ENCODE measurements at regions not wholly inside any gene's neighbourhood (a gene's known extent, or its start where the extent isn't known, plus 50 kb on each side); places are given as distances from the start of the nearest gene placed in this dataset.

DNA sequence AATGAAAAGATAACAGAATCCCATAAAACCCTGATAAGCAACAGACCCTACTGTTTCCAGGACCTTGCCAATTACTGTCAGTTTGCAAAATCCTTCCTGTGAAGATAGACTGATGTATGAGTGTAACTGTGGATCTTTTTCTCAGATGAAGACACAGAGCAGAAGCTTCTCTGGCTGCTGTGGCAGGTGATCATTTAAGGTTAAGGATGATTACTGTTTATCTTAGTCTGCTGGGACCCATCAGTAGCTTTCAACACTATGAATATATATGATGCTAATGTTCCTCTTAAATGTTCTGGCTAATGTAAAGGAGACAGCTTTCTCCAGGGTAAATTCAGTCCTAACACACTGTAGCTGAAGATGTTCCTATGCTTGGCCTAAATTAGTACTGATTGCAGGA, 56.0 kb upstream of the CTTNBP2 start:
- Histone ChIP-seq H3K4me1 (ENCODE audit: insufficient read depth) (no peaks in the 10 kb centered on the region), H3K27ac (no peak overlapping the region), H3K36me3 (no peaks in the 10 kb centered on the region), H3K4me3 (no peak overlapping the region), H3K27me3 (no peaks in the 10 kb centered on the region), H3K9me3 (no peaks in the 10 kb centered on the region)
- intact Hi-C loops (cut with DNase I): no loop called here
- TF ChIP-seq POLR2A (IDR thresholded peaks at IDR 0.05) (no peak), EP300 (IDR thresholded peaks at IDR 0.05) (no peak)
- TF ChIP-seq, protein P1, sequence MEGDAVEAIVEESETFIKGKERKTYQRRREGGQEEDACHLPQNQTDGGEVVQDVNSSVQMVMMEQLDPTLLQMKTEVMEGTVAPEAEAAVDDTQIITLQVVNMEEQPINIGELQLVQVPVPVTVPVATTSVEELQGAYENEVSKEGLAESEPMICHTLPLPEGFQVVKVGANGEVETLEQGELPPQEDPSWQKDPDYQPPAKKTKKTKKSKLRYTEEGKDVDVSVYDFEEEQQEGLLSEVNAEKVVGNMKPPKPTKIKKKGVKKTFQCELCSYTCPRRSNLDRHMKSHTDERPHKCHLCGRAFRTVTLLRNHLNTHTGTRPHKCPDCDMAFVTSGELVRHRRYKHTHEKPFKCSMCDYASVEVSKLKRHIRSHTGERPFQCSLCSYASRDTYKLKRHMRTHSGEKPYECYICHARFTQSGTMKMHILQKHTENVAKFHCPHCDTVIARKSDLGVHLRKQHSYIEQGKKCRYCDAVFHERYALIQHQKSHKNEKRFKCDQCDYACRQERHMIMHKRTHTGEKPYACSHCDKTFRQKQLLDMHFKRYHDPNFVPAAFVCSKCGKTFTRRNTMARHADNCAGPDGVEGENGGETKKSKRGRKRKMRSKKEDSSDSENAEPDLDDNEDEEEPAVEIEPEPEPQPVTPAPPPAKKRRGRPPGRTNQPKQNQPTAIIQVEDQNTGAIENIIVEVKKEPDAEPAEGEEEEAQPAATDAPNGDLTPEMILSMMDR (IDR thresholded peaks at IDR 0.05): no peak
- no peak for DNase-seq

DNA sequence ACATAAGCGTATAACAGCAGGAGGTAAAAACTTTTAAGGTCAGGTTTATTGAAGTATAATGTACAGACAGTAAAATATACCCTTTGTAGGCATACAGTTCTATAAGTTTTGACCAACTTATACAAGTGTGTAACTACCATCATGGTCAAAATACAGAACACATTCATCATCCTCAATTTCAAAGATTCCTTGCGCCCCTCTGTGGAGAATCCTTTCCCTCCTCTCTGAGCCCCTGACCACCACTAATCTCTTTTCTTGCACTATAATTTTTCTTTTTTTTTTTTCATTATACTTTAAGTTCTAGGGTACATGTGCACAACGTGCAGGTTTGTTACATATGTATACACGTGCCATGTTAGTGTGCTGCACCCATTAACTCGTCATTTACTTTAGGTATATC, 58.1 kb upstream of the CTTNBP2 start:
- intact Hi-C loops (cut with DNase I): no loop called here
- Histone ChIP-seq H3K4me1 (ENCODE audit: insufficient read depth) (no peaks in the 10 kb centered on the region), H3K36me3 (no peaks in the 10 kb centered on the region), H3K4me3 (no peak overlapping the region), H3K9me3 (no peaks in the 10 kb centered on the region), H3K27me3 (no peaks in the 10 kb centered on the region), H3K27ac (no peak overlapping the region)
- WGBS, 3 donors: 75 to 80% (median 75%) methylated on average over 5 of the region's 5 CpGs
- TF ChIP-seq POLR2A (IDR thresholded peaks at IDR 0.05) (no peak), EP300 (IDR thresholded peaks at IDR 0.05) (no peak)
- TF ChIP-seq, protein P1 (IDR thresholded peaks at IDR 0.05): no peak
- DNase-seq: no peak

DNA sequence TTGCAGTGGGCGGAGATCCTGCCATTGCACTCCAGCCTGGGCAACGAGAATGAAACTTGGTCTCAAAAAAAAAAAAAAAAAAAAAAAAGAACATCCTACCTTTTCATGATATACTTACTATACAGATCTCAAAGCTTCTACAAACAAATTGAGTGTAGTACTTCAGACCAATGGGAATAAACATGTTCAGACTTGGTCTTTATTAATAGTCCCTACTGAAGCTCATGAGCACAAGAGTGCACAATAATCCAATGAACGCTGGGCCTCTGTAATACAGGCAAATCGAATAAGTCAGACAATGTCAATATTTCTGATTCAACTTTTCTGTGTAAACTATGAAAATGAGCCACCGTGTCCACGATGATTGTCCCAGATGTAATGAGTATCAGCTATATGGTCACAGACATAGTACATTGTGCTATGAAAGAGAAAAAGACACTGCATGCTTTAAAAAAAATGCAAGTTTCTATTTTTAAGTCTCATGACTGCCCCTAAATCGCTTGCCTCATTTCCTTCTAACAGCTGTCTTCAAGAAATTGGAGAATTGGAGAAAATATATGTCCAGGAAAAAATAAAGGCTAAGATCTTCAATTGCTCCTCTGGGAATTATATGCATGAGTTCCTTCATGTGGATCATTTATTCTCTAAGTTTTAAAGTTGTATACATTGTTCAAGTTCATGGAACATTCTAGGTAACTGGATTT, 64.0 kb upstream of the CTTNBP2 start:
- Histone ChIP-seq H3K36me3 (no peaks in the 10 kb centered on the region), H3K4me1 (ENCODE audit: insufficient read depth) (no peaks in the 10 kb centered on the region), H3K9me3 (no peaks in the 10 kb centered on the region), H3K4me3 (no peak overlapping the region), H3K27me3 (no peaks in the 10 kb centered on the region), H3K27ac (no peak overlapping the region)
- TF ChIP-seq EP300 (IDR thresholded peaks at IDR 0.05): no peak
- TF ChIP-seq, protein P1 (IDR thresholded peaks at IDR 0.05): no peak
- no peak for TF ChIP-seq POLR2A (IDR thresholded peaks at IDR 0.05)
- intact Hi-C loops (cut with DNase I): no loop called here
- 82 to 87% (median 83%) methylated on average over 7 of the region's 7 CpGs for WGBS, 3 donors
- DNase-seq: no peak

DNA sequence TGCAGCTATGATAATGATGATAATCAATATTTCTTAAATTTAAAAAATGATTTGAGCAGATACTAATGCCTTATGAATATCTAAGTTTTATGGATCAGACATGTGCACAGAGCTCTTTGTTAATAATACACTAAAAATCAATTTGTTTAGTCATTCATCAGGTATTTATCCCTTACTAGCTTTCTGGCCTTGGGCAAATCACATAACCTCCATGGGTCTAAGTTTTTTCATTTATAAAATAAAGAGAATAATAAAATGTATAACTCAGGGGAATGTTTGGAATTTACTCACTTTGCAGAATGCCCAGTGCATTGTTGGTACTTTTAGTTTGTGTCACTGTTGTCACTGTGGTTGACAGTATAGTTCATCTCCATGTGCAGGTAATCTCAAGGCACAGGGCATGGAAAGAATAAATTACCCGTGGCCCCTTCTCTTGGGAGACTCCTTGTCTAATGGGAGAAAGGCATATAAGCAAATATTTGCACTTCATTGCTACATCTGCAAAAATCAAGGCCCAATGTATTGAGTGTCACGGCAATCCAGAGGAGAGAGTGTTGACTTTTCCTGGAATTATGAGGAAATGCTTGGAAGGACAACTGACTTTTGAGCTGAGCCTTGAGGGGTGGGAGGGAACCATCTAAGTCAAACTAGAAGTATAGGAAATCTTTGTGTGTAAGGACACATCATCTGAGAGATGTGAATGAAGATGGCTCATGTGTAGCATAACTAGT, 64.7 kb upstream of the CTTNBP2 start:
- TF ChIP-seq POLR2A (IDR thresholded peaks at IDR 0.05) (no peak), EP300 (IDR thresholded peaks at IDR 0.05) (no peak)
- TF ChIP-seq, protein P1 (IDR thresholded peaks at IDR 0.05): no peak
- Histone ChIP-seq H3K9me3 (no peaks in the 10 kb centered on the region), H3K36me3 (no peaks in the 10 kb centered on the region), H3K4me3 (no peak overlapping the region), H3K4me1 (ENCODE audit: insufficient read depth) (no peaks in the 10 kb centered on the region), H3K27me3 (no peaks in the 10 kb centered on the region), H3K27ac (no peak overlapping the region)
- no peak for DNase-seq
- intact Hi-C loops (cut with DNase I): no loop called here
- WGBS, 3 donors: 85 to 87% (median 86%) methylated on average over 2 of the region's 2 CpGs
